Activated CD4-positive, alpha-beta T cell treated with anti-CD3 and anti-CD28 coated beads, Interleukin-2, Interleukin-4, amounts not matched to agents 100 ng/mL and 50 ng/mL, durations not matched to agents 16 hours and 8 hours (primary cell): ENCODE measurements at regions not wholly inside any gene's neighbourhood (a gene's known extent, or its start where the extent isn't known, plus 50 kb on each side); places are given as distances from the start of the nearest gene placed in this dataset.
"Not testable (repeated sequence)": the region's sequence is repeated elsewhere in the genome, so short reads cannot be mapped to it uniquely, and the experiment has no call there.

Source experiments
- DNase-seq: peaks from one replicate; pipeline ENCODE4 v3.0.0-alpha.2; 2020; ENCODE audit warnings: low spot score

GRCh38 chr5:87105577-87105976 is 162.1 kb upstream of the RASA1 start:
- DNase-seq, result no peak

DNA sequence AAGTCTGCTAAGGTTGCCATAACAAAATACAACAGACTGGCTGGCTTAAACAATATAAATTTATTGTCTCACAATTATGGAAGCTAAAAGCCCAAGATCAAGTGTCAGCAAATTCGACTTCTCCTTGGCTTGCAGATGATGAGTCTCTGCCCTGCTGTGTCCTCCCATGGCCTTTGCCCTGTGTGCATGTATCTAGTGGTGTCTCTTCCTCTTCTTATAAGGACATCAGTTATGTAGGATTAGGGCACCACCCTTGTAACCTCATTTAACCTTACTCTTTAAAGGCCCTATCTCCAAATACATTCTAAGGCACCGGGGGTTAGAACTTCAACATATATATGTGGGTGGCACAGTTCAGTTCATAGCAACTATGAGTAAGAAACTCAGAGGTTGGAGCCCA is 157.9 kb upstream of the RASA1 start:
- DNase-seq, result no peak

- DNase-seq, result no peak
These were observed 157.0 kb upstream of the RASA1 start for GRCh38 chr5:87110721-87111120.

DNA sequence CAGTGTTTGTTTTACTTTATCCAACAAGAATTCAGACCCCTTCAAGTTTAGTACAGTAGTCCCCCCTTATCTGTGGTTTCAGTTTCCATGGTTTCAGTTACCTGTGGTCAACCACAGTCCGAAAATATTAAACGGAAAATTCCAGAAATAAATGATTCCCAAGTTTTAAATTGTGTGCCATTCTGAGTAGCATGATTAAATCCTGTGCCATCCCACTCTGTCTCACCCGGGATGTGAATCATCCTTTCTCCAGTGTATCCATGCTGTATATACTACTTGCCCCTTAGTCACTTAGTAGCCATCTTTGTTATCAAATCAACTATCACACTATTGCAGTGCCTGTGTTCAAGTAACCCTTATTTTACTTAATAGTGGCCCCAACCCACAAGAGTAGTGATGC is 153.8 kb upstream of the RASA1 start:
- DNase-seq, result no peak

DNA sequence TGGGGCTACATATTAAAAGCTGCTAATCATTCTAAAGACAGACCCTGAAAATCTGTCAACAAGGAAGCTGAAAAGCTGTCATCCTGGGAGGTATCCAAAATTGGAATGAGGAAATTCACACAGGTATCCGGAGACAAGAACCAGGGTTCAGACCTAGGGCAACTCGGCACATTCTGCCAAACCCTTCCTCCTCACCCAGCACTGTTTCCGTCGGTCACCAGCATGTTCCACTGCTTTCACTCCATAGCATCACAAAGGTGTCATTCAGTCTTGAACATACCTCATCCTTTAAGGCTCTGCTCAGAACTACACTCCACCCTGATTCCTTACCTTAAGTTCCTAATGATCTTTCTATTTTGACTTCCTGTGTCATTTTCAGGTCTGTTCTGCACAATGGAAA is 153.1 kb upstream of the RASA1 start:
- DNase-seq, result no peak

DNA sequence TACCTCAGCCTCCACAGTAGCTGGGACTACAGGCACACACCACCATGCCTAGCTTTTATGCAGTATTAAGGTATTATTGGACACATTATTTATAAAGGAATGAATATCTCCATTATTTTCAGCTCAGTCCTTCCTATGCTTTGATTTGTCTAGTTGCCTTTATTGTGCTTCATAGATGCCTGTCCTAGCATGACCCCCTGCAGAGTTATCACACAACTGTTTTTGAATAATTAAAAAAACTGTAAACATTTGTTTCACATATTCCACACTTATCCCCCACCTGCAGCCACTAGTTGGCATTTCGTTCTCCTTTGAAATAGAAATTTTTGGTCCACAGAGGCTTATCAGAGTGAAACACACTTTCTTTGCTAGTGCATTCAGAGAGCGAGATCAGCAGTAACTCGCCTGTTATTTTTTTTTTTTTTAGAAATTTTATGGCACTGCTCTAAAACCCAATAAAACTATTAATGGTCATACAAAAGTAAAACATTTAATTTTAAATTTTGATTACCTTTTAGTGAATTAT is 151.8 kb upstream of the RASA1 start:
- DNase-seq, result no peak

DNA sequence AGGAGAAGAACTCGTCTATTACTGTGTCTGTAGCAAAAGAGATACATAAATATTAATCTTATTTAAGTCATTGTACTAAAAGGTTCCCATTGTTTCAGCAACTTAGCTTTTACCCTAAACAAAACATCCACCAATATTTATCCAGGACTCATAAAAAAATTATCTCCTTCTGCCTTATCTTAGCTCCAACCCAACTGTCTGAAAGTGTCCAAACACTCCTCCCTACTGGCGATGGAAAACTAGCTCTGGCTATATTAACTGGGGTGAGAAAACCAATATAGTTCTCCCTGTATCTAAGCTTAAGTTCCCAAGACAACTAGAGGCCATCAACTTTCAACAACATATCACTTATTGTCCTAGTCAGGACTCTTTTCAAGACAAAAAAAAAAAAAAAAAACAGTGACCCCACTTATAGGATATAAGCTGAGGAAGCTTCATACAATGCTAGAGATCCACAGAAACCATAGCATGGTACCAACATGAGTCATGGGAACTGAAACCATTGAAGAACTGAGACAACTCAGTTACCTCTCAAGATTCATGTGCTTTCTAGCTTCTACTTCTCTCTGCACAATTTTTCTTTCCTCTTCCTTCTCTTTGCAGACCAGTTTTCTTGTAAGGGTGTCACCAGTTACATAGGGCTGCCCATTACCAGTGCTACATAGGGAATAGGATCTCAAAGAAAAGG is 150.7 kb upstream of the RASA1 start:
- DNase-seq, result peak; percentile 80

GRCh38 chr5:87119588-87119987 is 148.1 kb upstream of the RASA1 start:
- DNase-seq, result no peak

GRCh38 chr5:87120518-87121303 is 147.0 kb upstream of the RASA1 start:
- peak; percentile 78 for DNase-seq

DNA sequence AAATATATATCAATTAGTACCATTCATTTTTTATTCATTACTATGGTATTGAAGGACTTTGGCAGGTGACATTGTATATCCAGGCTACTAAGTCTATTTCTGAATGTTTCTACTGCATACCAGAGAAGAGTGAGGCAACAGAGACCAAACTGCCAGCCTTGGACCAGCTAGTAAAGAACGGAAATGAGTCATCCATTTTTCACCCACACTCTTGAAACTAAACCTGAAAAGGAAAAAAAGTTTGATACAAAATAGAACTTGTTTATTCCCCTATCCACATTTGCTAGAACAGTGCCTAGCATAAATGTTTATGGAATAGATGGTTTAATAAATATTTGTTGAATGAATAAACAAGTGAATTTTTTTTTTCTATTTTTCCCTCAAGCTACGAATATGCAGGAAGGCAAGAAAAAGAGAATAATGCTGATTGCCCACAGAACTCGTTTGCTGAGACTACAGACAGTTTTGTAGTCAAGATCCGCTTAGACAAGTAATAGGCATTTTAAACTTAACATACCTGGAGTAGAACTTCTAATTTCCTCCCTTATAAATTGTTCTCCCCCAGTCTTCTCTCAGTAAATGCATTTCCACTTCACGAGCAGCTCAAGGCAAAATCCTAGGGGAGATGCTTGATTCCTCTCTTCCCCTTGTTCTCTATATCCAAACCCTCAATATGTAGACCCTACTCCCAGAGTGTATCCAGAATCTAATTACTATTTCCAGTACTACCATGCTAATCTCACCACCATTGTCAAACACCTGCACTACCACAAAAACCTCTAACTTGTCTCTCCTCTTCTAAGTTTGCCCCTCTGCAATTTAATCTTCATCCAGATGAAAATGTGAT is 146.2 kb upstream of the RASA1 start:
- peak; percentile 86 for DNase-seq

GRCh38 chr5:87122151-87122977 is 145.3 kb upstream of the RASA1 start:
- DNase-seq, result peak; percentile 38

- DNase-seq, result no peak
These were observed 141.9 kb upstream of the RASA1 start for GRCh38 chr5:87125766-87126165.

DNA sequence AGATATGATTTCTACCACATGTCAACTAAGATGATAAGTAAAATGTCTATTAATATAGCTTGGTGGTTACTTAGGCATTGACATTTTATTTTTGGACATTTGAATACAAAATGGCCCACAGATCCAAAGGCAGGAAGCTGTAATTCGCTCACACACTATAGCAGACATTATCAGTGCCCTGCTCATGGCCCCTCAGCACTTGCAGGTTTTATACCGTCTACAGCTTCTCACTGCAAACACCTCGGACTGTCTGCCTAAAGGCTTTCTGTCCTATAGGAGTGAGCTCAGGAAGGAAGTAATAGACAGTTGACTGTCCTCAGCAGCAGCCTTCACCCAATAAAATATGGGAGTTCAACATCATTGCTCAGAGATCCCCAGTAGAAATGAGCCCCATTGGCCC is 140.8 kb upstream of the RASA1 start:
- DNase-seq, result no peak

DNA sequence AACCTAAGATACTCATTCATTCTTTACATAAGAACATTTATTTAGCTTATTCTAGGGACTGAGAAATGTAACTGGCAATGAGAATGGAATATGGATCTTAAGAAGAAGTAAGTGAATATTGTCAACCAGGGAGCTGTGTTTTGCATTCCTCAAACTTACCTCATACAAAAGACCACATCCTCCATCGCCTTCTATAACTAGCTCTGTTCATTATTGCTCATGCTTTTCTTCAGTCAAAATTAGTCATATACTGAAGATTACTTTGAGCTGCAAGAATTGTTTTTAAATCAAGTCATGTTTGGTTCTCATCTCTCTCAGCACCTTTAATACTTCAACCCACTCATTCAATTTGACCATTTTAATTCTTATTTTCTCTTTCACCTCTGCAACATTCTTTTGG is 140.3 kb upstream of the RASA1 start:
- DNase-seq, result peak; percentile 47

DNA sequence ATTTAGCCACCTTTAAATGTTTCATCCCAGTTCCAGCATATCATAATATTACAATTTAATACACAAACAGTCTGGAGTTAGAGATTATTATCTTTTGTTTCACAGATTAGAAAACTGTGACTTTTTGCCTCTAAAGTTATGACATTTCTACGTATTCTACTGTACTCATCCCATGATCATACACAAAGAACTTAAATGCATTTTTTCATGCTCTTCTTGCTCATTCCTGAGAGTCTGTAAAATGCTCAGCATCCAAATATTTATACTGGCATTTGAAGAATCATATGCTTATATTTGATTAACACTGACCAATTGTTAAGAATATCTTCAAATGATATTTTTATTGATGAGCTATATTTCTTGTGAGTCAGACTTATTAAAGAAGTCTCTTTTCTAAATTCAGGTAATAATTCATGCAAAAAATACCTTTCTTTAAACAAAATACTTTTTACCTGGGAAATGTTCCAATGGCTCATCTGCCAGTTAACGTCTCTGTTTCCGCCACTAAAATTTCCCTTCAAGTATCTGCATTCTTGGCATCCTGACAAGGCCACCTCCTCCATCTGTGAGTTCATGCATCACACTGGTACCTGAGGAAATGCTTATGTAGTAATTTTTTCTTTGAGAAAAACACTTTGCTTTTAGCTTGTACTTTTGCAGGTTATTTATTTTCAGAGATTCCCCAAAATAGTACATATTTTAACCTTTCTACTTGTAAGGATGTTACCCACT is 139.6 kb upstream of the RASA1 start:
- no peak for DNase-seq

- no peak for DNase-seq
These were observed 138.6 kb upstream of the RASA1 start for GRCh38 chr5:87129046-87129445.

DNA sequence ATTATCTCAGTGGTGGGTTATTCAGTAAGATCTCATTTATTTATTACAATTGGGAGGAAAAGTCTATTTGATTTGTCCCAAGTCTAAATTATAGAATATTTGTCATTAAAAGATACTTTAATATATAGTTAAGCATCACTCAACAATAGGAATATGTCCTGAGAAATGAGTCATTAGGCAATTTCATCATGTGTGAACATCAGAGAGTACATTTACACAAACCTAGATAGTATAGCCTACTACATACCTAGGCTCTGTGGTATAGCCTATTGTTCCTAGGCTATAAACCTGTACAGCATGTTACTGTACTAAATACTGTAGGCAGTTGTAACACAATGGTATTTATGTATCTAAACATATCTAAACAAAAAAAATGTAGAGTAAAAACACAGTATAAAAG is 135.0 kb upstream of the RASA1 start:
- no peak for DNase-seq

DNA sequence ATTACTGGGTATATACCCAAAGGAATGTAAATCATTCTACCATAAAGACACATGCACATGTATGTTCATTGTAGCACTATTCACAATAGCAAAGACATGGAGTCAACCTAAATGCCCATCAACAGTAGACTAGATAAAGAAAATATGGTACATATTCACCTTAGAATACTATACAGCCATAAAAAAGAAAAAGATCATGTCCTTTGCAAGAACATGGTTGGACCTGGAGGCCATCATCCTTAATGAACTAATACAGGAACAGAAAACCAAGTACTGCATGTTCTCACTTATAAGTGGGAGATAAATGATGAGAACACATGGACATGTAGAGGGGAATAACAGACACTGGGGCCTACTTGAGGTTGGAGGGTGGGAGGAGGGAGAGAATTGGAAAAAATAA is 133.2 kb upstream of the RASA1 start:
- DNase-seq, result not testable (repeated sequence)

- no peak for DNase-seq
These were observed 131.6 kb upstream of the RASA1 start for GRCh38 chr5:87136096-87136495.

- DNase-seq, result no peak
These were observed 130.9 kb upstream of the RASA1 start for GRCh38 chr5:87136733-87137132.

DNA sequence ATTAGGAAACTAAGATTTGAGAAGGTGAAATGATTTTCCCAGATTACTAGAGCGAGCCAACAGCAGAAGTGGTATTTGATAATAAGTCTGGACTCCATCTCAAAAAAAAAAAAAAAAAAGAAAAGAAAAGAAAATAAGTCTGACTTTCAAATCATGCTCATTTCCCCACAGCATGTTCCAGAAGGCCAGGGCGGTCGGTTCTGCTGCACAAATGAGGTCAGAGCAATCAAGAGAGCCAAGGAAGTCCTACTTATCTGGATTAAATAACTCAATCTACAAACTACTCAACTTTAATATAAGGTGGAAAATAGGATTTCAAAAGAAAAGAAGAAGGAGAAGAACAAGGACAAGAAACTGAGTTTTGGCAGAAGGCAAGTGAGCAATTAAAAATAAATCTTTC is 130.4 kb upstream of the RASA1 start:
- no peak for DNase-seq
